ENCODE measurements at regions not wholly inside any gene's neighbourhood (a gene's known extent, or its start where the extent isn't known, plus 50 kb on each side); places are given as distances from the start of the nearest gene placed in this dataset.

DNA sequence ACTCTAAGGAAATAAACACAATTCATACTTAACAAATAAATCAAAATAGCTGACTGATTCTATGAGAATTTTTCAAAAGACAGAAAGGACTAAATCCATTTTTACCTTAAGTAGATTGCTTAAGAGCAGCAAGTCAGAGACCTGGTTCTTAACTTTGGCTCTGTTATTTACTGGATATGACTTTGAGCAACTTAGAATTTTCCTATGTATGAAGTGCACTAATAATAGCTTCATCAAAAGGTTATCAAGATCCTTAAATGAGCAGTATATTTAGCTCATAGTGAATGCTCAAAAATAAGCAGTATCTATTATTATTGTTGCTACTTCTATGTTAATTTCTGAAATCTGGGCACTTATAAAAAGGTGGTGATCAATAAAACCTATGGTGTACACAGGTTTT, 95.3 kb downstream of the POSTN start:
- TF ChIP-seq EZH2phosphoT487 (IDR thresholded peaks at IDR 0.05; ENCODE audit: low read depth, severe bottlenecking, unreplicated experiment): no peak
- TF ChIP-seq CTCF (IDR thresholded peaks at IDR 0.05; ENCODE audit: poor library complexity): no peak
- no peak for TF ChIP-seq EZH2 (IDR thresholded peaks at IDR 0.05; ENCODE audit: borderline replicate concordance)

Data from hepatocyte (in vitro differentiated cells).